GM19328 (cell line): ENCODE measurements at regions not wholly inside any gene's neighbourhood (a gene's known extent, or its start where the extent isn't known, plus 50 kb on each side); places are given as distances from the start of the nearest gene placed in this dataset.
"Not testable (repeated sequence)": the region's sequence is repeated elsewhere in the genome, so short reads cannot be mapped to it uniquely, and the experiment has no call there.

Source experiments
- ATAC-seq: cut with Tn5 transposase; IDR thresholded peaks from one replicate; pipeline ENCODE4 v1.9.1; 2021; ENCODE audit warnings: mild to moderate bottlenecking, moderate library complexity; ENCODE audit not compliant: unreplicated experiment

GRCh38 chr5:42074353-42074752, 149.3 kb downstream of the FBXO4 start:
- no peak for ATAC-seq

GRCh38 chr5:42089705-42090104, 164.6 kb downstream of the FBXO4 start:
- no peak for ATAC-seq

- no peak for ATAC-seq
Measured at GRCh38 chr5:42090162-42090561, 165.1 kb downstream of the FBXO4 start.

GRCh38 chr5:42099846-42100245, 174.8 kb downstream of the FBXO4 start:
- not testable (repeated sequence) for ATAC-seq

- ATAC-seq, result no peak
Measured at GRCh38 chr5:42108468-42108867, 183.4 kb downstream of the FBXO4 start.

GRCh38 chr5:42109006-42109572, 184.0 kb downstream of the FBXO4 start:
- no peak for ATAC-seq

GRCh38 chr5:42115721-42116120, 190.6 kb downstream of the FBXO4 start:
- not testable (repeated sequence) for ATAC-seq

GRCh38 chr5:42120070-42120469, 195.0 kb downstream of the FBXO4 start:
- no peak for ATAC-seq

- ATAC-seq, result no peak
Measured at GRCh38 chr5:42121401-42121800, 196.3 kb downstream of the FBXO4 start.

GRCh38 chr5:42131081-42131480, 206.0 kb downstream of the FBXO4 start:
- ATAC-seq, result no peak

GRCh38 chr5:42143361-42143760, 218.3 kb downstream of the FBXO4 start:
- ATAC-seq, result no peak

- no peak for ATAC-seq
Measured at GRCh38 chr5:42148813-42149212, 223.7 kb downstream of the FBXO4 start.

GRCh38 chr5:42157215-42157614, 232.1 kb downstream of the FBXO4 start:
- no peak for ATAC-seq

GRCh38 chr5:42163083-42163482, 238.0 kb downstream of the FBXO4 start:
- ATAC-seq, result no peak

- no peak for ATAC-seq
Measured at GRCh38 chr5:42168091-42168670, 243.1 kb downstream of the FBXO4 start.

GRCh38 chr5:42176118-42176517, 247.1 kb upstream of the GHR start:
- ATAC-seq, result not testable (repeated sequence)

- not testable (repeated sequence) for ATAC-seq
Measured at GRCh38 chr5:42179843-42180242, 243.4 kb upstream of the GHR start.

- no peak for ATAC-seq
Measured at GRCh38 chr5:42216904-42217303, 206.3 kb upstream of the GHR start.

- no peak for ATAC-seq
Measured at GRCh38 chr5:42217791-42218190, 205.4 kb upstream of the GHR start.

- no peak for ATAC-seq
Measured at GRCh38 chr5:42225009-42225408, 198.2 kb upstream of the GHR start.

GRCh38 chr5:42228279-42228678, 195.0 kb upstream of the GHR start:
- ATAC-seq, result no peak

GRCh38 chr5:42230839-42231238, 192.4 kb upstream of the GHR start:
- ATAC-seq, result no peak

- ATAC-seq, result no peak
Measured at GRCh38 chr5:42235241-42235640, 188.0 kb upstream of the GHR start.
